ENCODE measurements at regions not wholly inside any gene's neighbourhood (a gene's known extent, or its start where the extent isn't known, plus 50 kb on each side); places are given as distances from the start of the nearest gene placed in this dataset.
"Not testable (repeated sequence)": the region's sequence is repeated elsewhere in the genome, so short reads cannot be mapped to it uniquely, and the experiment has no call there.

- peak; percentile 15 for DNase-seq (ENCODE audit: low spot score)
These were observed 103.3 kb downstream of the TMEM144 start for GRCh38 chr4:158313566-158313965.

- DNase-seq (ENCODE audit: low spot score): peak; percentile 64
These were observed 104.6 kb downstream of the TMEM144 start for GRCh38 chr4:158314756-158315487.

- DNase-seq (ENCODE audit: low spot score): peak; percentile 44
These were observed 105.4 kb downstream of the TMEM144 start for GRCh38 chr4:158315706-158316105.

GRCh38 chr4:158316264-158316663 is 106.0 kb downstream of the TMEM144 start:
- no peak for DNase-seq (ENCODE audit: low spot score)

- no peak for DNase-seq (ENCODE audit: low spot score)
These were observed 109.6 kb downstream of the TMEM144 start for GRCh38 chr4:158319880-158320279.

- peak; percentile 20 for DNase-seq (ENCODE audit: low spot score)
These were observed 111.8 kb downstream of the TMEM144 start for GRCh38 chr4:158322109-158322508.

- DNase-seq (ENCODE audit: low spot score): no peak
These were observed 117.2 kb downstream of the TMEM144 start for GRCh38 chr4:158327525-158327924.

- no peak for DNase-seq (ENCODE audit: low spot score)
These were observed 121.6 kb downstream of the TMEM144 start for GRCh38 chr4:158331863-158332262.

- no peak for DNase-seq (ENCODE audit: low spot score)
These were observed 123.5 kb downstream of the TMEM144 start for GRCh38 chr4:158333820-158334219.

- no peak for DNase-seq (ENCODE audit: low spot score)
These were observed 131.6 kb downstream of the TMEM144 start for GRCh38 chr4:158341896-158342295.

- no peak for DNase-seq (ENCODE audit: low spot score)
These were observed 136.3 kb downstream of the TMEM144 start for GRCh38 chr4:158346576-158346975.

- DNase-seq (ENCODE audit: low spot score): no peak
These were observed 137.3 kb downstream of the TMEM144 start for GRCh38 chr4:158347556-158347955.

GRCh38 chr4:158350161-158350560 is 139.9 kb downstream of the TMEM144 start:
- DNase-seq (ENCODE audit: low spot score): no peak

GRCh38 chr4:158353541-158354304 is 143.4 kb downstream of the TMEM144 start:
- no peak for DNase-seq (ENCODE audit: low spot score)

- DNase-seq (ENCODE audit: low spot score): no peak
These were observed 146.0 kb downstream of the TMEM144 start for GRCh38 chr4:158356301-158356700.

- not testable (repeated sequence) for DNase-seq (ENCODE audit: low spot score)
These were observed 153.7 kb upstream of the RXFP1 start for GRCh38 chr4:158367932-158368441.

GRCh38 chr4:158371158-158371557 is 150.5 kb upstream of the RXFP1 start:
- DNase-seq (ENCODE audit: low spot score): peak; percentile 14

GRCh38 chr4:158374318-158374717 is 147.4 kb upstream of the RXFP1 start:
- no peak for DNase-seq (ENCODE audit: low spot score)

GRCh38 chr4:158376106-158376840 is 145.4 kb upstream of the RXFP1 start:
- no peak for DNase-seq (ENCODE audit: low spot score)

GRCh38 chr4:158384414-158384813 is 137.3 kb upstream of the RXFP1 start:
- DNase-seq (ENCODE audit: low spot score): no peak

- no peak for DNase-seq (ENCODE audit: low spot score)
These were observed 126.3 kb upstream of the RXFP1 start for GRCh38 chr4:158395343-158395742.

GRCh38 chr4:158395889-158396288 is 125.8 kb upstream of the RXFP1 start:
- DNase-seq (ENCODE audit: low spot score): no peak

- no peak for DNase-seq (ENCODE audit: low spot score)
These were observed 123.9 kb upstream of the RXFP1 start for GRCh38 chr4:158397781-158398180.

Data from AG20443 (cell line).